GM13977 (cell line): ENCODE measurements at regions not wholly inside any gene's neighbourhood (a gene's known extent, or its start where the extent isn't known, plus 50 kb on each side); places are given as distances from the start of the nearest gene placed in this dataset.

Experiments used
- DNase-seq: peaks from one replicate; pipeline ENCODE4 v3.0.0; 2012; ENCODE audit warnings: low spot score
- in situ Hi-C: fragments of 300-500 bp; cut with MboI; formaldehyde crosslinking; loops from one replicate; pipeline ENCODE4 v1.12.0; 2022; ENCODE audit warnings: low sequenced_read_pairs, low pct_unique_long_range_greater_than_20kb, mixed read lengths, inconsistent platforms; ENCODE audit not compliant: unreplicated experiment
- TF ChIP-seq, protein P1 (sequence below): IDR thresholded peaks from 2 replicates; pipeline ENCODE4 v1.5.1; 2012; ENCODE audit warnings: mild to moderate bottlenecking, control low read depth; ENCODE audit not compliant: insufficient read depth; ENCODE audit errors: extremely low read depth, missing control alignments

DNA sequence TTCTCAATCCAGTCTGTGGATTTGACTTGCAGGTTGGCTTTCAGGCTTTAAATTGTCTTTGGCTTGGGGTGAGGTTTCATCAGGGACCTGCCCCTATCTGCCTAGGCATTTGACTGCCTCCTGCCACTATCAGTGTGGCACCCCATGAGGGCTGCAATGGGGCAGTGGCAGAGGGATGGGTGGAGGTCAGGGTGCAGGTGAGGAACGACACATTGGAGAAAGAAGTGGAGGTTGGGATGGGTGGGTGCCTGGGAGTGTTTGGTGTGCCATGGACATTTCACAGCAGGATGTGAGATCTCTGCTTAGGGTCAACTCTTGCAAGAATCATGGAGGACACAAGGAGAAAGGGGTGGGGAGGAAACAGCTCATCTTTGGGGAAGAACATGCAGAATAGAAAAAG lies 625.1 kb downstream of the PTPRU start:
- no peak for DNase-seq
- TF ChIP-seq, protein P1, sequence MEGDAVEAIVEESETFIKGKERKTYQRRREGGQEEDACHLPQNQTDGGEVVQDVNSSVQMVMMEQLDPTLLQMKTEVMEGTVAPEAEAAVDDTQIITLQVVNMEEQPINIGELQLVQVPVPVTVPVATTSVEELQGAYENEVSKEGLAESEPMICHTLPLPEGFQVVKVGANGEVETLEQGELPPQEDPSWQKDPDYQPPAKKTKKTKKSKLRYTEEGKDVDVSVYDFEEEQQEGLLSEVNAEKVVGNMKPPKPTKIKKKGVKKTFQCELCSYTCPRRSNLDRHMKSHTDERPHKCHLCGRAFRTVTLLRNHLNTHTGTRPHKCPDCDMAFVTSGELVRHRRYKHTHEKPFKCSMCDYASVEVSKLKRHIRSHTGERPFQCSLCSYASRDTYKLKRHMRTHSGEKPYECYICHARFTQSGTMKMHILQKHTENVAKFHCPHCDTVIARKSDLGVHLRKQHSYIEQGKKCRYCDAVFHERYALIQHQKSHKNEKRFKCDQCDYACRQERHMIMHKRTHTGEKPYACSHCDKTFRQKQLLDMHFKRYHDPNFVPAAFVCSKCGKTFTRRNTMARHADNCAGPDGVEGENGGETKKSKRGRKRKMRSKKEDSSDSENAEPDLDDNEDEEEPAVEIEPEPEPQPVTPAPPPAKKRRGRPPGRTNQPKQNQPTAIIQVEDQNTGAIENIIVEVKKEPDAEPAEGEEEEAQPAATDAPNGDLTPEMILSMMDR: no peak
- in situ Hi-C loops: no loop called here

DNA sequence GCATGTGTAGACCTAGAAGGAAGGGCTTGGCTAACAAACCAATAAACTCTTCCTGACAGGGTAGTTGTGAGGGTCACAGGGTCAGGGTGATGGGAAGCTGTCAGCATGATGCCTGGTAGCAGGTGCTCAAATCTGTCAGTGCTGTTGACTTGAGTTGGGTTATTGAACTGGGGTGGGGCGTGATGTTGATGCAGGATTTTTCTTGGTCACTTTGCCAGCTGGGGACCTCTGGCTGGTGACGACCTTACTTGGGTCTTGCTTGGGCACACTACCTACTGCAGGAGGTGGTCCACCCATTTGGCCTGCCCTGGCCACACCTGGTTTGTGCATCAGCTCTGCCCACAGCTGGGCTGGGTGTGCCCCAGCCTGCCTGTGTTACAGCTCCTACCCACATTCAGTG lies 624.4 kb downstream of the PTPRU start:
- DNase-seq: no peak
- TF ChIP-seq, protein P1: no peak
- in situ Hi-C loops: no loop called here

DNA sequence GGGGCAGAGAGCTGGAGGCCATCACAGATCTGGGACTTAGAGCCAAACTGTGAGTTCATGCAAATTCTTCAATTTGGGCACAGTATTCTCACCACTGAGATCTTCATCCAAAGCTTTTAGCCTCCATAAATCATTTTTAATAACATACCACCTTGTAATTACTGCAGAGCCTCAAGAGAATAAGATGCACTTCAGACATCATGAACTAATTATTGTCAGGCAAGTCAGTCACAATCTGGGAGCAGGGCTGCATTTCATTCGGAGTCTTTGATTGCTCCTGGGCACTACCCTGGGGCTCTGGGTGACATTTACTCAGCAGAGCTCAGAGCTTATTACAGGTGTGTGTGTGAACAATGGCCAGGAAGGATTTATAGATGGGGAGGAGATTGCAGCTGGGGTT lies 623.7 kb downstream of the PTPRU start:
- in situ Hi-C loops: no loop called here
- TF ChIP-seq, protein P1: no peak
- DNase-seq: no peak

DNA sequence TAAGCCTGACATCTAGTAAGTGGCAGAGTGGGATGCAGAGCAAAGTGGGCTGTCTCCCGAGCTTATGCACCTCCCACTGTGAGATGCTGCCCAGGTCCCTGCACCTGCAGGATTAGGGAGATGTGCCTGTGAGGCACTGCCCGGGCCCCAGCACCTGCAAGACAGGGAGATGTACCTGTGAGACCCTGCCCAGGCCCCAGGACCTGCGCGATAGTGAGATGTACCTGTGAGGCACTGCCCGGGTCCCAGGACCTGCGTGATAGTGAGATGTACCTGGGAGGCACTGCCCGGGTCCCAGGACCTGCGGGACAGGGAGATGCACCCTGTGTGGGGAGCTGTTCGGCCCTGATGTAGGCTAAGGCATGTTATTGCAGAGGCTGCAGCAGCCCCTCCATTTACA lies 622.8 kb downstream of the PTPRU start:
- DNase-seq: no peak
- TF ChIP-seq, protein P1: no peak
- in situ Hi-C loops: no loop called here

DNA sequence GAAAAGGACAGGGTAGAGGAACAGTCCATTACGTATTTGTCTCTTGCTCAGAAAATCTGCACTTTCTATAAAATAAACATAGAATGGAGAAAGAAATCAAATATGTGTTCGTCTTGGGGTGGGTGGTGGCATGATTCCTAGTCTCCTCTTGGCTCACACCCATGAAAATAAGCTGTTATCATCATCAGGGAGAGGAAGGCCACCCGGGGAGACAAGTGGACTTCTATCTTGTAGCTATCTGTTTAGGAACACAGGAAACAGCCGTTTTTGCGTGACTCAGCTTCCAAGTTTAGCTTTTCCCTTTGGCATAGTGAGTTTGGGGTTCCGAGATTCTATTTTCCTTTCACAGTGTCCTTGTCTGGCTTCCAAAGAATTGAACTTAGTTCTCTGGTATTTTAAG lies 622.3 kb downstream of the PTPRU start:
- DNase-seq: no peak
- TF ChIP-seq, protein P1: no peak
- in situ Hi-C loops: no loop called here

DNA sequence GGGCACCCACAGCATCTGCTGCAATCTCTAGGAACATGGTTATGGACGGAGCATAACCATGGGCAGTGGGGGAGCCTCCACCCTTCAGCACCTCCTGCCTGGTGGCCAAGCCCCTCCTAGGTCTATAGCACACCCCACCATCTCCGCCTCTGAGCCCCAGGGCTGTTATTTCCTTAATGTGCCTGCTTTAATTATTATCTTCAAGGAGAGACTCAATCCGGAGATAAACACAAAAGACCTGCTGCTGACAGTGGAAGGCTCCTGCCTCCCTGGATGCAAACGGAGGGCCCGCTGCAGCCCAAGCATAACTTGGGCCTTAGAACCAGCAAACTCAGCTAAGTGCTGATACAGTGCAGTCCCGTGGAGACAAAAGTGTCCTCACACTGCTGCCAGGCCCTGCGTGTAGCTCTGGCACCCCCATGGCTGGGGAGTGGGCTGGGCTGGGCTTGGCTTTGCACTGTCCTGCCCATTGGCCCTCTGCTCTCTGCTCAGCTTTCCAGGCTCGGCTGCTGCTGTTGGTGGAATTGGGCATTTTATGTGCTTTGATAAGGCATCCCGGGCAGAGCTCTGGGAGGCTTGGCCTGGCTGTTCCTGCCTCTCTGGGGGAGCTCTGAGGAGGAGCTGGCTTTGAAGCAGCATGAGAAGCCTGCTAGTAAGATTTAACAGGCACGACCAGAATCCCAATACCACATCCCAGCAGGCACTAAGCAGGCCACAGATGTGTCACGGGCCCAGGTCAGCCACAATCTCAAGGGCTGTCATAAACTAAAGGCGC lies 620.2 kb downstream of the PTPRU start:
- DNase-seq: no peak
- TF ChIP-seq, protein P1: no peak
- in situ Hi-C loops: no loop called here
